Ovary (tissue), 3 donors: ENCODE measurements at regions not wholly inside any gene's neighbourhood (a gene's known extent, or its start where the extent isn't known, plus 50 kb on each side); places are given as distances from the start of the nearest gene placed in this dataset.

Source experiments
- POLR2A ChIP-seq: fragments of 450-650 bp; IDR thresholded peaks from one replicate; pipeline ENCODE4 v1.6.1; 2017; ENCODE audit warnings: antibody characterized with exemption, mild to moderate bottlenecking, moderate library complexity
- TF ChIP-seq, protein P1 (sequence below), 3 donors: fragments of 450-650 bp in 2 of 3; fragments of 200-600 bp in 1 of 3; IDR thresholded peaks; one replicate each; pipeline versions ENCODE4 v1.5.1 to v1.8.0; 2016 to 2022; ENCODE audit warnings: antibody characterized with exemption in 3 of 3, mild to moderate bottlenecking in 1 of 3
- donor health status: DM: no; HTN: no; CAD: no.

GRCh38 chr11:29562183-29562582 lies 454.6 kb downstream of the KCNA4 start:
- TF ChIP-seq, protein P1, sequence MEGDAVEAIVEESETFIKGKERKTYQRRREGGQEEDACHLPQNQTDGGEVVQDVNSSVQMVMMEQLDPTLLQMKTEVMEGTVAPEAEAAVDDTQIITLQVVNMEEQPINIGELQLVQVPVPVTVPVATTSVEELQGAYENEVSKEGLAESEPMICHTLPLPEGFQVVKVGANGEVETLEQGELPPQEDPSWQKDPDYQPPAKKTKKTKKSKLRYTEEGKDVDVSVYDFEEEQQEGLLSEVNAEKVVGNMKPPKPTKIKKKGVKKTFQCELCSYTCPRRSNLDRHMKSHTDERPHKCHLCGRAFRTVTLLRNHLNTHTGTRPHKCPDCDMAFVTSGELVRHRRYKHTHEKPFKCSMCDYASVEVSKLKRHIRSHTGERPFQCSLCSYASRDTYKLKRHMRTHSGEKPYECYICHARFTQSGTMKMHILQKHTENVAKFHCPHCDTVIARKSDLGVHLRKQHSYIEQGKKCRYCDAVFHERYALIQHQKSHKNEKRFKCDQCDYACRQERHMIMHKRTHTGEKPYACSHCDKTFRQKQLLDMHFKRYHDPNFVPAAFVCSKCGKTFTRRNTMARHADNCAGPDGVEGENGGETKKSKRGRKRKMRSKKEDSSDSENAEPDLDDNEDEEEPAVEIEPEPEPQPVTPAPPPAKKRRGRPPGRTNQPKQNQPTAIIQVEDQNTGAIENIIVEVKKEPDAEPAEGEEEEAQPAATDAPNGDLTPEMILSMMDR (IDR thresholded peaks at IDR 0.05), result no peak
- TF ChIP-seq POLR2A, result no peak
